Activated naive CD4-positive, alpha-beta T cell treated with anti-CD3 and anti-CD28 coated beads, Interleukin-2, amount 50 U/mL, for 16 hours (primary cell): ENCODE measurements at regions not wholly inside any gene's neighbourhood (a gene's known extent, or its start where the extent isn't known, plus 50 kb on each side); places are given as distances from the start of the nearest gene placed in this dataset.

Source experiments
- DNase-seq: peaks from one replicate; pipeline ENCODE4 v3.0.0-alpha.2; 2020

- DNase-seq: no peak
Measured at GRCh38 chr1:168920456-168921094, 185.9 kb upstream of the ATP1B1 start.

- DNase-seq: no peak
Measured at GRCh38 chr1:168921629-168922028, 184.9 kb upstream of the ATP1B1 start.

GRCh38 chr1:168923521-168924136 is 182.9 kb upstream of the ATP1B1 start:
- DNase-seq: no peak

GRCh38 chr1:168924976-168925375 is 181.5 kb upstream of the ATP1B1 start:
- no peak for DNase-seq

DNA sequence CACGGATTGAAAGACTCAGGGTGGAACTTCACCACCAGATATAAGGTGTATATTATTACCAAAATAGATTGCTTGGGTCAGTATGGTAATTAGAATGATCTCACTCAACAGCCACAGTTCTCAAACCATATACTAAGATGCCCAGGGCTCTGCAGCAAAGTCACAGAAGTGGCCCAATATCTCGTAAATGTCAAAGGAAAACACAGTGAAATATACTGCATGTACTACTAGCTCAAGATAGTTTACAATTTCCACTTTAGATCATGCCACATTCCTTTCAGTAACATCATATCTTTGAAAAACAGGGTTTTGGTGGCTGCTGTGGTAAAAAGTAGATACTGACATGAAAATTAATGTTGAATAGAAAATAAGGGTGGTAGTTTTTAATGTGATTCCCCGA is 180.3 kb upstream of the ATP1B1 start:
- DNase-seq: no peak

DNA sequence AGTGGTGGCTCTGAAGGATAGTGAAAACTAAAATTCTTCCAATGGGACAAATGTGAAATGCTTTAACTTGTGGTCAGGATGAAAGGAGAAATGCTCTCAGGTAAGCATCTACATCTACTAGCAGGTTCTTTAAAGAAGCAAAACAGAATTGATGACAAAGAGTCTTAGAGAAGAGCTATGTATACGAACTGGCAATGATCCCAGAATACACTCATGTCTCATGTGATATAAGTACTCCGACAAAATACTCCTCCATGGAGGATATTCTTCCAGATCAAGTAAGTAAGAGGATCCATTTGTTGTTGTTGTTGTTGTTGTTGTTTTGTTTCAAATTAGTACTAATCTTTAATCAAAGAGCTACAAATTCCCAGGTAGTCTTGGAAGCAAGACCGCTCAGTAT is 174.0 kb upstream of the ATP1B1 start:
- no peak for DNase-seq

- no peak for DNase-seq
Measured at GRCh38 chr1:168933141-168933805, 173.2 kb upstream of the ATP1B1 start.

- DNase-seq: no peak
Measured at GRCh38 chr1:168939110-168939946, 167.2 kb upstream of the ATP1B1 start.

- DNase-seq: no peak
Measured at GRCh38 chr1:168939947-168940223, 166.6 kb upstream of the ATP1B1 start.

DNA sequence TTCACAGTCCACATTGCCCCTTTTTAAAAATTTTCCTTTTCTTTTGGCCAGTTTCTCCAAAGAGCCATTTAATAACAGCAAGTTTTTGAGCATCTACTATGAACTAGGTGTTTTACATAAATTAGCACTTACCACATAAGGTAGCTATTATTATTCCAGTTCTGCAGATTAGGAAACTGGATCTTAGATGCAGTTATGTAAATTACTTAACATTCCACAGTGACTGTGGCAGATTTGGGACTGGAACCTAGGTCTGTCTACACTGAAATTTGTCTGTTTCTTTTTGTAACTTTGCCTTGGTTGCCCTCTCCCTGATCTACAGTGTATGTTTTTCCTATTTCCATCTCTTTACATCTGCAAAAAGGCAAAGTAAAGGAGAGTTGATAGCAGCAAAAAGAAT is 164.8 kb upstream of the ATP1B1 start:
- DNase-seq: no peak

DNA sequence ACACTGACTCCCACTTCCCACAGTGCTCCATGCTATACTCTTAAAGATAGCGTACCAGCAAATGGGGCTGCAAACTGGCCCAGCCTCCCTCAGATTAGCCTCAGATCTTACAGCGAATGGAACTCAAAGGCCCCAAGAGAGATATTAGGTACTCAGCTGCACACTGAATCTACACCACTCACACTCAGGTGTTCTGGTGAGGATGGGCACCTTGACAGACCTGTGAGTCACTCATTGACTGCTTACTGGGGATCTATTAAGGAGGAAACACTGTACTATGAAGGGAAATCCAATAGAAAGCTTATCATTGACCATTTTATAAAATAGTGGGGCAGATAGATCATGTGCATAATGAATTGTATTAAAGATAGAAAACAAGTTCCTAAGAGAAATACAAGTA is 164.3 kb upstream of the ATP1B1 start:
- no peak for DNase-seq

- no peak for DNase-seq
Measured at GRCh38 chr1:168945870-168946269, 160.6 kb upstream of the ATP1B1 start.

- DNase-seq: no peak
Measured at GRCh38 chr1:168947041-168947440, 159.4 kb upstream of the ATP1B1 start.

DNA sequence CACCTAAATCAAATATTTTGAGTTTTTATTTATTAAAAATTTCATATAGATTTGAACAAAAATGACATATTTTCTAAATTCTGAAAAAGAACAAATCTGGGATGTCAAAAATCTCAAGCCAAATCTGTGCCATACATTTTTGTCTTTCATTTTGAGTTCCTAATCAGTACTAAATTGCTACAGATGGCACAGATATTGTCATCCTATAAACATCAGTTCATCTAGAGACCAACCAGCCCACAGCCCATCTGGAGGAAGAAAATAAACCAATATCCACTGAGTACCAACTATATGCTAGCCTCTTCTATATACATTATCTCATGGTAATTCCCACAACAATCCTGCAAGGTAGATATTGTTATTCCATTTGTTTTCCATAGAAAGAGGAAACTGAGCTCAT is 156.8 kb upstream of the ATP1B1 start:
- DNase-seq: no peak

DNA sequence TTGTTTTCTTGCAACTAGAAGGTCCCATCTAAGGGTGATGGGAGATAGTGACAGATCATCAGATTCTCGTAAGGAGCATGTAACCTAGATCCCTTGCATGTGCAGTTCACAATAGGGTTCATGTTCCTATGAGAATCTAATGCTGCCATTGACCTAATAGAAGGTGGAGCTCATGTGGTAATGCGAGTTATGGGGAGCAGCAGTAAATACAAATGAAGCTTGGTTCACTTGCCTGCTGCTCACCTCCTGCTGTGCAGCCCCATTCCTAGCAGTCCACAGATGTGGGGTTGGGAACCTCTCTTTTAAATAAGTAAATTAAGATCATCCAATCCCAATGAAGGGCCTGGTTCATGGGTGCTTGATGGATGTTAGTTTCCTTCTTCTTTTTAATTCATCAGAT is 148.7 kb upstream of the ATP1B1 start:
- no peak for DNase-seq

DNA sequence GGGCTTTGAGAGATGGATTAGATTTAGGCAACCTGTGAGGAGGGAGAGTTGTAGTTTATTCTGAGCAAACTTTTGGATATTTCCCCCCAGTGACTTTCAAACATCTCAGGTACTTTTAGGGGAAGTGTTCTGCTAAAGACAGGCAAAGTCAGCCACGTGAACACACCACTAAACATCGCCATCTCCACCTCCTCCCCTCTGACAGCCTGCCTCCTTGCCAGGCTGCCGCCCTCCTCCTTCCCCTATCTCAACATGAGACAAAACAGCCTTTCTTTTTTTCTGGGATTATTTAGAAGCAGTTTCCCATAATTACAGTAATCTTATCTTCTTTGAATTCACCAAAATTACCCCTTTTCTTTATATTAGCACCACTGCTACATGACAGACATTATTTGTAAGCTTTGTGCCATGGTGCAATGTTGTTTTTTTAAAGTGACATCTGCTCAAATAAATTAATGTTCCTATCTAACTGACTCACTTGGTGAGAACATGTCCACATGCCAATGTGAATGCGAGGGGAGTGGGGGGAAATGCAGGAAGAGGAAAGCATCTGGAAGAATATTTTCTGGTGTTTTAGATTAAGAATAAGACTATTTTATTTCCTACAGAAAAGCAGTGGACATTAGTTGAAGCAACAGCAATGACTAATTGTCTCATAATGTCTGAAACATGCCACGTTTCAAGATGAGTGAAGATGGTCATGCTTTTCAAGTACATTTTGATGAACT is 147.8 kb upstream of the ATP1B1 start:
- DNase-seq: no peak

- DNase-seq: no peak
Measured at GRCh38 chr1:168959382-168959781, 147.1 kb upstream of the ATP1B1 start.

GRCh38 chr1:168960114-168960513 is 146.4 kb upstream of the ATP1B1 start:
- no peak for DNase-seq

- no peak for DNase-seq
Measured at GRCh38 chr1:168960595-168960994, 145.9 kb upstream of the ATP1B1 start.

GRCh38 chr1:168963601-168964000 is 142.9 kb upstream of the ATP1B1 start:
- DNase-seq: no peak

- no peak for DNase-seq
Measured at GRCh38 chr1:168964478-168964877, 142.0 kb upstream of the ATP1B1 start.

- no peak for DNase-seq
Measured at GRCh38 chr1:168966217-168966616, 140.3 kb upstream of the ATP1B1 start.

- DNase-seq: no peak
Measured at GRCh38 chr1:168966636-168967035, 139.9 kb upstream of the ATP1B1 start.
